ENCODE measurements at regions not wholly inside any gene's neighbourhood (a gene's known extent, or its start where the extent isn't known, plus 50 kb on each side); places are given as distances from the start of the nearest gene placed in this dataset.

DNA sequence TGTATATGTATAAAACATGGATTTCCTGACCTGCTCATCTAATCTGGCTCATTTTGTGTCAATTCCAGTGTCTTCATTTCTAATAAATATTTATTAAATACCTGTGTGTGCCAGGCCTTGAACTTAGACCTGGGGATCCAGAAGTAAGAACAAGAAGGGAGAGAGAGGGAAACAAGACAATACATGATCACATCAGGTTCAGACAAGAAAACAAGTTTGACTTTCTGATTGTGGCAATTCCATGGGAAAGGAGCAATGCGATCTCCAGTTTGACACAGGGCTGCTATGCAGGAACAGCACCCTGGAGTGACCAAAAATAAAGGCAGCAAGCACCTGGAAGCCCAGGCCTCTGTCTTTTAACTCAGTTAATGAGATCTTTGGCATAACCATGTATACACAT, 198.1 kb upstream of the ACTBL2 start:
- TF ChIP-seq, protein P1, sequence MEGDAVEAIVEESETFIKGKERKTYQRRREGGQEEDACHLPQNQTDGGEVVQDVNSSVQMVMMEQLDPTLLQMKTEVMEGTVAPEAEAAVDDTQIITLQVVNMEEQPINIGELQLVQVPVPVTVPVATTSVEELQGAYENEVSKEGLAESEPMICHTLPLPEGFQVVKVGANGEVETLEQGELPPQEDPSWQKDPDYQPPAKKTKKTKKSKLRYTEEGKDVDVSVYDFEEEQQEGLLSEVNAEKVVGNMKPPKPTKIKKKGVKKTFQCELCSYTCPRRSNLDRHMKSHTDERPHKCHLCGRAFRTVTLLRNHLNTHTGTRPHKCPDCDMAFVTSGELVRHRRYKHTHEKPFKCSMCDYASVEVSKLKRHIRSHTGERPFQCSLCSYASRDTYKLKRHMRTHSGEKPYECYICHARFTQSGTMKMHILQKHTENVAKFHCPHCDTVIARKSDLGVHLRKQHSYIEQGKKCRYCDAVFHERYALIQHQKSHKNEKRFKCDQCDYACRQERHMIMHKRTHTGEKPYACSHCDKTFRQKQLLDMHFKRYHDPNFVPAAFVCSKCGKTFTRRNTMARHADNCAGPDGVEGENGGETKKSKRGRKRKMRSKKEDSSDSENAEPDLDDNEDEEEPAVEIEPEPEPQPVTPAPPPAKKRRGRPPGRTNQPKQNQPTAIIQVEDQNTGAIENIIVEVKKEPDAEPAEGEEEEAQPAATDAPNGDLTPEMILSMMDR (IDR thresholded peaks at IDR 0.05 in 8 of 11, conservative IDR thresholded peaks at IDR 0.05 in 3 of 11), result no peak
- TF ChIP-seq POLR2A (IDR thresholded peaks at IDR 0.05), result no peak

All from spleen (tissue), 7 donors.